Stimulated activated CD4-positive, alpha-beta T cell treated with anti-CD3 and anti-CD28 coated beads, Interleukin-15, amount 100 ng/mL, for 1 hour (primary cell): ENCODE measurements at regions not wholly inside any gene's neighbourhood (a gene's known extent, or its start where the extent isn't known, plus 50 kb on each side); places are given as distances from the start of the nearest gene placed in this dataset.

Experiments
- DNase-seq, 2 donors: peaks; one replicate each; pipeline ENCODE4 v3.0.0-alpha.2; 2020; ENCODE audit warnings: low read depth in 1 of 2, low spot score in 1 of 2

GRCh38 chr5:167899490-167900070 is 391.9 kb upstream of the WWC1 start:
- DNase-seq, result no peak

DNA sequence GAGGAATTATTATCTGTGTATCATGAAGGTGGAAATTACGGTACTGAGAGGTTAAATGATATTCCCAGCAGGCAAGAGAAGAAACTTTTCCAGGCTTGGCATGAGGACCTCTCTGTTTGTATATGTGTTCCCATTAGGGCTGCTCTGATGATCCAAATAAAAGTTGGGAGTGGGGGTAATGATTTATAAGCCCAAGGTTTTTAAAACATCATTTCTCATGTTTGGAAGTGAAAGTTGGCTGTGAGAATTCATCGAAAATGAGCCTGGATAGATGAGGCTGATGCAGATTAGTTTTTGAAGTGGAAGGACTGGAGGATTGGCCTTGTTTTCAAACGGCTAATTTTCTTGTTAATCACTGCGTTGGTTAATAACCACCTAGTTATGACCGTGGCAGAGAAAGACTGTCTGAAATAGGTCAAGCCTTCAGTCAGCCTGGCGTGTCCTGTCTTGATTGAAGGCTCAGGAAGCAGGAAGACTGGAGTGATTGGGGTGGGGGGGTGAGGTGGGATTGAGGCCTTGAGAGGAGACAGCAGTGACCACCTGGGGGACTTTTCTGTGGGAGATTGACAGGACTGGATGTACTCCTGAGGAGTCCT is 391.0 kb upstream of the WWC1 start:
- DNase-seq, result no peak

- no peak for DNase-seq
These were observed 389.1 kb upstream of the WWC1 start for GRCh38 chr5:167902298-167902697.

- no peak for DNase-seq
These were observed 388.2 kb upstream of the WWC1 start for GRCh38 chr5:167903243-167903642.

GRCh38 chr5:167903659-167904058 is 387.8 kb upstream of the WWC1 start:
- DNase-seq, result no peak

DNA sequence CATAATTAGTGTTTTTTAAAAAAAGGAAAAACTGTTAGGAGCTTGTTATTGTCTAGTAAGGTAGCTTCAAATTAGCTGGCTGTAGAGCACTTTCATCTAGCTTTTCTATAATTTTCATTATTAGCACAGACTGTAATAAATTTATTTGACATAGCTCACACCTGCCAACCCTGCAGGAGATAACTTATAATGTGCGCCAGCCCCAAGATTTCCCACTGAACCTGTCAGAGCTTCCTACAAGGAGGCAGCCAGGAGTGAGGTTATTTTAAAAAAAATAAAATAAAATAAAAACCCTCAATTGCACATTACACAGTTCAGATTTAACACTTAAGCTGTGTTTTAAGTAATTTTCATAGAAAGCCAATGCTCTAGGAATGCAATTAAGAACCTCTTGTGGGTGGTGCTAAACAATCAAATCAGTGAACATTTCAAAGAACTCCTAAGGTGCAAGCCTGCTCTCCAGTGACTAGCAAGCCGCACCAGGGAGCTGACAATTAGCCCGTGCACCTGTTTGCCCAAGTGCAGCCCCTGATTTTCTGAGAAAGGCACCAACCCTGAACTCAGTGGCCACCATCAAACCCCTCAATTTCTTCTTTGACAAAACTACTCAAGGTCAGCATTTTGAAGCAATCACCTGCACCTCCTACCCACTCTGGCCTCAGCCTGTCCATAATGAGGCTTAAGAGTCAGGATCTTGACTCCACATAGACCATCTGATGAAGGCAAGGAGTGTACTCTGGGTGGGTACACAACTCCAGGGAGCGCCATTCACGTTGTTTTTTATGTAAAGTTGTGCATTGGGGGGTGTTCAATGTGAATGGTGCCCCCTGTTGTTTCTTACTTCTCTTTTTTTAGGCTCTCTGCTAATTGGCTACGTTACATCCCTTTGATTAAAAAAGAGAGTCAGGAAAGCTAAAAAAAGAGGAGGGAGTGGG is 385.3 kb upstream of the WWC1 start:
- DNase-seq, result no peak

- DNase-seq, result no peak
These were observed 382.8 kb upstream of the WWC1 start for GRCh38 chr5:167908606-167909005.

GRCh38 chr5:167912941-167913665 is 378.3 kb upstream of the WWC1 start:
- no peak for DNase-seq

- DNase-seq, result no peak
These were observed 376.2 kb upstream of the WWC1 start for GRCh38 chr5:167915237-167915636.

DNA sequence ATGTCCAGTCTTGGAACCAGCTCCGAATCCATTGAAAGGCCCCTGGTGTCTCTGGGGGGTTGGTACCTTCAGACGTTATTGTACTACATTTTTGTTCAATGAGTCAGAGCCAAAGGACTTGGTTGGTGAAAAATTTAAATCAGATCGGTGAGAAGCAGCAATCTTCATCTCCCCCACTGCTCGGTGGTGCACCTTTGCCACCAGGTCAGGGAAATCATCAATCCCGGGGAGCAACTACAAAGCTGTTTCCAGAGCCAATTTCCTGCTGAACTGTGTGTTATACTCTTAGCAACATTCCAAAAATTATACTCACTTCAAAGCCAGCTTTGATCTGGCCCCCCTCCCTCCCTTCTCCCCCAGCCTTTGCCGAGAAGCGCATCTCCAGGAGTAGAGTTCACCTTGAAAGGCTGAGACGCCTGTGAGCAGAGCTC is 375.2 kb upstream of the WWC1 start:
- no peak for DNase-seq

DNA sequence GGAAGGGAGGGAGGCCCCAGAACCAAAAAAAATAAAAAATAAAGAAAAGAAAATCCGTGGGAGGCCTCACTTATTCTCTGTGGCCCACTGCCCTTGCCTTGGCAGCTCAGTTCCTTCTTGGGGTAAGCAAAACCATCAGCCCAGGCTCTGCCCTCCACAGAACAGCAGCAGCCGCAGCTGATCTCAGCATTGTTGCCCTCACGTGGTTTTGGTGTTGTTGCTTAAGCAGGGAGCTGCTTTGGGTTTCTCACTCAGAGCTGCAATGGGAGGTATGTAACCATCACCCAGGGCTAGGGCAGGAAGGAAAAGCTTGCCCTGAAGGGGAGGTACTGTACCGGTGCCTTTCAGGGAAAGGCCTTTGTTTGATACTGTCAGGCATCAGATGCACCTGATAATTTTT is 374.7 kb upstream of the WWC1 start:
- DNase-seq, result no peak

GRCh38 chr5:167918184-167918812 is 373.1 kb upstream of the WWC1 start:
- DNase-seq, result no peak

DNA sequence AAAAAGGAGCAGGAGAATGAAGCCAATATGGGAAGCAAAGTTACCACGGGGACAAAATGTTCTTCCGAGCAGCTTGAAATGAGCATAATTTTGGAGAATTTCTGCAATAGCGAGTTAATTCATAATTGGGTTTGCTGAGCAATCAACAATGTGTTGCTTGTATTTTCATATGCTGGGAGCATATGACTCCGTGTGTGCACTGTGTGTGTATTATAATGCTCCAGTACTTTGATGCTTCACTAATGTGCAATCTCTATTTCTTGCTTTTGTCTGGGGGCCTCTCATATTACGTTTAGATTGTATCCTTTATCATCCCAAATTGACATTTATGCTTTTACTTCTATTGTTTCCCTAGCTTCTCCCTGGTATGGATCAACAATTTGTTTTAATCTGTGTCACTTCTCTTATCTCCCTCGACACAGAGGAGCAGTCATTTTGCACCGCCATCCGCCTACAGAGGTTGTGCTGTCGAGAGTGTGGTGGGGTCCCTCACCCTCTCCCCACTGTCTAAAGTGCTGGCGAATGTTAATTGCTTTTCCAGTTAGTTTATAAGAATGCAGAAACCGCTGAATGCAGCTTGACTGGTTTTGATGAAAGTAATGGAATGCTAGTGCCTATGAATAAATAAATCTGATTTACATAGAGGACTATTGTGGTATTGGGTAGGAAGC is 372.5 kb upstream of the WWC1 start:
- DNase-seq, result no peak

GRCh38 chr5:167920589-167920988 is 370.9 kb upstream of the WWC1 start:
- no peak for DNase-seq

- no peak for DNase-seq
These were observed 369.6 kb upstream of the WWC1 start for GRCh38 chr5:167921796-167922195.

DNA sequence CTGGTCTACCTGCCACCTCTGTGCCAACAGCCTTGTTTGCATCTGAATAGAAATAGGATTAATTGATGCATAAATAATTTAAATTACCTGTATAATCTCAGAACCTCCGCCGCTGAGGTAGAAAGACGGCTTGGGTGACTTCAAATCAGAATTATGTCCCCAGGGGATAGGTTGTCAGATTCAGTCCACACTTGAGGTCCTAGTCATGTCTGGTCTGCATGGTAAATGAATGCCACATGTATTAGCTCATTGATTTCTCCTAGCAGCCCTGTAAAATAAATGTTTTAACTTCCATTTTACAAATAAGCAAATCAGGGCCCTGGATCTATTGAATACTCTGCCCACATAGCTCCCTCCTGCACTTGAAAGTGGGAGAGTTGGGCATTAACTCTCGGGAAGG is 368.0 kb upstream of the WWC1 start:
- no peak for DNase-seq

DNA sequence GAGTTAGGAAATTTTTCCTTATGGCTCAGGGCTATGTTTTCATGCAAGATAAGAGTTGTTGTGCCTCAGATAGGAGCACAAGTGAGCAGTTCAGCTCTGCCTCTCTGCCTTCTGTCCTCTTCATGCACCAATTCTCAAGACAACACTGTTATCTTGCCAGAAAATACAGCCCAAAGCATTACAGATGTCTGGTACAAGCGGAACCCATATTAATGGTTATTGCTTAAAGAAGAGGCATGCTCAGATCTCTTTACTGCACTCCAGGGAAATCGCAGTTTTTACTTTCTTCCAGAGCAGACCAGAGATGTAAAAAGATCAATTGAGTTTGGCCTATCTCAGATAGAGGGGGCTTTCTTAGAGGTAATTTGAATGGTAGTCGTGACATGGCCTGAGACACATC is 361.6 kb upstream of the WWC1 start:
- no peak for DNase-seq

GRCh38 chr5:167934551-167934971 is 356.9 kb upstream of the WWC1 start:
- no peak for DNase-seq

DNA sequence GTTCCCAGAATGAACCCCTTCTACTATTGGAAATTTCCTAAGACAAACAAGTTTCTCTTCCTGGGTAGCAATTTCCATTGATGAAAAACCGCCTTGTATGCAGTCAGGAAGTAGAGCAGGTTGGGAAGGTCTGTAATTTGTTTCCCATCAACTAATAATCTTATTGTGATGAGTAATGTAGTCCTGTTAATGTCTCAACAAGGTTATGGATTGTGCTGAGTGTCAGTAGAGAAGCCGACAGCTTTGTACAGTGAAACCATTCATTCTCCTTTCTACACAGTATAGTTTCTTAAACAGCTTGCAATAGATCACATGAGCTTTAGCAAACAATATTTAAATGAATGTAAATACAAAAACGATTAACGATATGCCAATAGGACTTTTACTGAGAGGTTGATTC is 355.4 kb upstream of the WWC1 start:
- no peak for DNase-seq

DNA sequence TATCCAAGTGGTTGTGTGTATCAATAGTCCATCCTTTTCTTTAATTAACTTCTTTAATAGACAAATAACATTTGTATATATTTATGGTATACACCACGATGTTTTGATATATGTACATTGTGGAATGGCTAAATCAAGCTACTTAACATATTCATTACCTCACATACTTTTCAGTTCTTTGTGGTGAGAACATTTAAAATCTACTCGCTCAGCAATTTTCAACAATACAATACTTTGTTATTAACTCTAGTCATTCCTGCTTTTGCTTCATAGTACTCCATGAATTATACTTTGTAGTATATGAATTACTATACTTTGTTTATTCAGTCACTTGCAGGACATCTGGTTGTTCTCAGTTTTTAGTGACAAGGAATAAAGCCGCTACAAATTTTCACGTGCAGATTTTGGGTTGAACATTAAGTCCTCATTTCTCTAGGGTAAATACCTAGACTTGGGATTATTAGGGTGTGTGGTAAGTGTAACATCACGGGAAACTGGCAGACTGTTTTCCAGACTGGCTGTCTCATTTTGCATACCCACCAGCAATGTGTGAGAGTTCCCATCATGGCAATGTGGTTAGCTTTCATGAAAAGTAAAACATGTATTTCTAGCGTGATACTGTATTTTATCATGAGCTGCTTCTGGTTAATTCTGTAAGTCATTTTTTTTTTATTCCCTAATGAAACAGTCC is 354.4 kb upstream of the WWC1 start:
- no peak for DNase-seq
